Loucy (cell line): ENCODE measurements at regions not wholly inside any gene's neighbourhood (a gene's known extent, or its start where the extent isn't known, plus 50 kb on each side); places are given as distances from the start of the nearest gene placed in this dataset.

Experiments
- CTCF ChIP-seq: fragments of 200-600 bp; sonication (generic); conservative IDR thresholded peaks from 2 replicates; pipeline ENCODE4 v1.5.1; 2014; ENCODE audit warnings: mild to moderate bottlenecking, antibody characterized with exemption, low read length
- EZH2phosphoT487 ChIP-seq: fragments of 200-600 bp; IDR thresholded peaks from 2 replicates; pipeline ENCODE4 v1.6.1; 2018; ENCODE audit warnings: antibody characterized with exemption, mild to moderate bottlenecking, moderate library complexity, borderline replicate concordance

GRCh38 chr13:76297331-76297730 is 588.9 kb downstream of the KCTD12 start:
- TF ChIP-seq EZH2phosphoT487 (no peak), CTCF (no peak)
